ENCODE measurements at regions not wholly inside any gene's neighbourhood (a gene's known extent, or its start where the extent isn't known, plus 50 kb on each side); places are given as distances from the start of the nearest gene placed in this dataset.

DNA sequence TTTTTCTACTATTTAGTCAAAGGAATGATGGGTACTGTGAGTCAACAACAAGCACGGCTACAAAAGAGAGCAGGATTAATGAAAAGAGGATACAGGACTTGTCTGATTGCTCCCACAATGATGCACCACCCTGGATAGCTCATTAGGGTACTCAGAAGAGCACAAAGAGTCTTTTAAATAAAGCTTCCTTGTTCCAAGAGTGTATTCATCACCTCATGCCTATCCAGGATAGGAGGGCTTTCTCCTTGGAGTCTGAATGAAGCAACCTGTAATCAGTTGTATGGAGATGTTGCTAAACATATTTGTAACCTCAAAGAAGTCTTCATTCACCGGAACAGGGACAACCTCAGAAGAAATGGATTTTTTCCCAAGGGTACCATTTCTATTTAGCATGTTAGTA lies 219.5 kb upstream of the TMEM161B start:
- H3K79me1 ChIP-seq (ENCODE audit: low read depth, low read length) = no peaks in the 10 kb centered on the region
- no peak overlapping the region for H2AFZ ChIP-seq (ENCODE audit: low read length)
- H4K91ac ChIP-seq (replicated peaks; ENCODE audit: insufficient read length, low read length) = no peak overlapping the region
- H3K27me3 ChIP-seq (replicated peaks in 1 of 4; ENCODE audit: control insufficient read depth in 3 of 4, extremely low read depth in 1 of 4, insufficient read depth in 3 of 4, low read length in 3 of 4) = no peaks in the 10 kb centered on the region
- no peak overlapping the region for H3K9ac ChIP-seq (replicated peaks in 1 of 4; ENCODE audit: extremely low read depth in 1 of 4, low read depth in 3 of 4, low read length in 3 of 4)
- H2AK5ac ChIP-seq (ENCODE audit: low read depth, low read length) = no peak overlapping the region
- H3K23me2 ChIP-seq (ENCODE audit: low read depth, low read length) = no peaks in the 10 kb centered on the region
- no peak overlapping the region for H3K27ac ChIP-seq (ENCODE audit: low read depth, low read length)
- ChIA-PET CTCF (ENCODE audit: partially characterized antibody) (no interaction called here), POLR2A (ENCODE audit: partially characterized antibody) (no interaction called here)
- H2BK12ac ChIP-seq (ENCODE audit: low read depth, low read length) = no peak overlapping the region
- H3K4me3 ChIP-seq (ENCODE audit: extremely low read depth in 1 of 4, insufficient read depth in 2 of 4, low read depth in 3 of 4, low read length in 4 of 4) = no peak overlapping the region
- H3K9me3 ChIP-seq (ENCODE audit: insufficient read depth in 2 of 2, low read depth in 1 of 2, low read length in 1 of 2) = no peaks in the 10 kb centered on the region
- no peak for FAIRE-seq
- no peak overlapping the region for H2BK20ac ChIP-seq (ENCODE audit: low read length)
- no peak overlapping the region for H2BK15ac ChIP-seq (ENCODE audit: low read length)
- no peak overlapping the region for H3K18ac ChIP-seq (ENCODE audit: extremely low read depth, low read length)
- no peak overlapping the region for H4K8ac ChIP-seq (ENCODE audit: extremely low read depth, insufficient read depth, low read length)
- 89% methylated on average over 2 of the region's 2 CpGs; no CpG with 5 or more reads in 1 of the 2 experiments for WGBS, 2 experiments (ENCODE audit: extremely low coverage in 1 of 2, insufficient coverage in 1 of 2, insufficient read length in 1 of 2, insufficient replicate concordance in 2 of 2, low coverage in 1 of 2, low lambda C conversion rate in 2 of 2, missing lambda C conversion rate in 1 of 2)
- no peak for TF ChIP-seq SP1 (IDR thresholded peaks at IDR 0.05; ENCODE audit: low read depth, low read length)
- H2BK5ac ChIP-seq (ENCODE audit: low read depth, low read length) = no peak overlapping the region
- H4K20me1 ChIP-seq (replicated peaks in 1 of 2; ENCODE audit: control insufficient read depth in 1 of 2, insufficient read depth in 2 of 2, low read length in 2 of 2) = no peaks in the 10 kb centered on the region
- no peak overlapping the region for H4K5ac ChIP-seq (ENCODE audit: insufficient read length, low read depth, low read length)
- peaks cover 0 to 4% (median 3%) of the 10 kb centered on the region in 4 experiments; a peak in 3 of 7 replicates for H3K4me1 ChIP-seq (replicated peaks in 1 of 4; ENCODE audit: control insufficient read depth in 3 of 4, insufficient read depth in 4 of 4, low read length in 3 of 4)
- H3K4me2 ChIP-seq (ENCODE audit: insufficient read depth in 1 of 2, low read depth in 2 of 2, low read length in 2 of 2) = no peak overlapping the region
- H3K56ac ChIP-seq (replicated peaks; ENCODE audit: insufficient read length, low read depth, low read length) = no peak overlapping the region
- no peaks in the 10 kb centered on the region for H3K36me3 ChIP-seq (ENCODE audit: control insufficient read depth in 2 of 4, insufficient read depth in 4 of 4, low read length in 3 of 4)
- no peaks in the 10 kb centered on the region for H3K79me2 ChIP-seq (ENCODE audit: control insufficient read depth in 1 of 2, insufficient read depth in 2 of 2, low read length in 2 of 2)
- no peak for DNase-seq (ENCODE audit: low read depth in 1 of 2, low spot score in 2 of 2)
- no peak overlapping the region for H2BK120ac ChIP-seq (replicated peaks; ENCODE audit: low read depth, low read length)
- H3K4ac ChIP-seq (replicated peaks; ENCODE audit: insufficient read length, low read depth, low read length) = no peak overlapping the region
- no peak overlapping the region for H3K23ac ChIP-seq (ENCODE audit: insufficient read length)
- no peak overlapping the region for H3K14ac ChIP-seq (ENCODE audit: insufficient read length)
